ENCODE measurements at regions not wholly inside any gene's neighbourhood (a gene's known extent, or its start where the extent isn't known, plus 50 kb on each side); places are given as distances from the start of the nearest gene placed in this dataset.
A peak's percentile ranks its signal among the peaks of the same experiment; 100 is the strongest.

DNA sequence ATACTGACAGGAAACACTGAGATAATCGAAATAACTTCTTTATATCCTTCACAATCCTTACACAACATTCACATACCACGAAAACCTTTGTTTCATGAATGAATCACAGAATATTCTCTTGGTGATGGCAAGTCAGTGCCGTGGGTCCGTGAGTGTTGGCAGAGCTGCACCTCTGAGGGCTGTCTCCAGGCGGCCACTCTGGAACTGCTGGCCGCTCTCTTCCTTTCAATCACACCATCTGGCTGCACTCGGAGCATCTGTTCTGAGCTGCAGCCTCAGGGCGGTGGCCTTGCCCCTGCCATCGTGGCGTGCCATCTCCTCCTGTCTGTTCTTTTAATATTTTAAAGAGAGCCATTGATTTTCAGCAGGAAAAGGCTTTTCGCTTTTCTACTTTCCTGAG, 129.4 kb upstream of the AFDN start:
- H3K27ac ChIP-seq = no peak overlapping the region
- H3K9me3 ChIP-seq (ENCODE audit: low read depth) = no peaks in the 10 kb centered on the region
- H3K79me2 ChIP-seq = no peaks in the 10 kb centered on the region
- H3K27me3 ChIP-seq = no peaks in the 10 kb centered on the region
- no peaks in the 10 kb centered on the region for H3K36me3 ChIP-seq (replicated peaks; ENCODE audit: insufficient read depth, low read depth)
- TF ChIP-seq EZH2 (IDR thresholded peaks at IDR 0.05; ENCODE audit: borderline replicate concordance) = no peak
- TF ChIP-seq CTCF (IDR thresholded peaks at IDR 0.05; ENCODE audit: poor library complexity) = no peak
- TF ChIP-seq EZH2phosphoT487 (IDR thresholded peaks at IDR 0.05; ENCODE audit: low read depth, severe bottlenecking, unreplicated experiment) = no peak
- H2AFZ ChIP-seq = no peak overlapping the region
- no peaks in the 10 kb centered on the region for H4K20me1 ChIP-seq (ENCODE audit: insufficient read depth, poor library complexity, severe bottlenecking)
- DNase-seq (ENCODE audit: low spot score) = no peak
- no peak overlapping the region for H3K4me2 ChIP-seq
- H3K4me3 ChIP-seq = no peak overlapping the region
- peaks cover 15% of the 10 kb centered on the region for H3K4me1 ChIP-seq (ENCODE audit: insufficient read depth)
- 68% methylated on average over 11 of the region's 11 CpGs for WGBS (ENCODE audit: low lambda C conversion rate, missing lambda C conversion rate)
- H3K9me2 ChIP-seq (replicated peaks; ENCODE audit: insufficient read depth) = no peaks in the 10 kb centered on the region

DNA sequence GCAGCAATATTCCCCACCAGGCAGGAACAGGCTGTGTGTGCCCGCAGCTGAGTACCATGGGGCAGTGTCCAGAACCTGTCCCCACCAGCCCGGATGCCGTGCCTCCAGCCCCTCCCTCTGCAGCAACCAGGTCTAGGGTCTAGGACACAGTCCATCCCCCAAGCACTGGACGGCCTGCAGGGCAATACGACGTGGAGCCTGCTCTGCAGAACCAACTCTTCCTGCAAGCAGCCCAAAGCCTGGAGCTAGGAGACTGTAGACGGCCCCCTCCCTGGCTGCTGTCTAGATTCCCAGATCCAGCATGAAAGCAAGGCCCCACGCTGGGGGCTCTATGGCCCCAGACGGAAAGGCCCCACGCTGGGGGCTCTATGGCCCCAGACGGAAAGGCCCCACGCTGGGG, 128.2 kb upstream of the AFDN start:
- Histone ChIP-seq H3K4me2 (no peak overlapping the region), H3K27ac (no peak overlapping the region), H3K4me1 (ENCODE audit: insufficient read depth) (peaks cover 15% of the 10 kb centered on the region), H2AFZ (no peak overlapping the region), H3K9me2 (replicated peaks; ENCODE audit: insufficient read depth) (no peaks in the 10 kb centered on the region), H3K9me3 (ENCODE audit: low read depth) (no peaks in the 10 kb centered on the region), H4K20me1 (ENCODE audit: insufficient read depth, poor library complexity, severe bottlenecking) (no peaks in the 10 kb centered on the region), H3K4me3 (no peak overlapping the region), H3K36me3 (replicated peaks; ENCODE audit: insufficient read depth, low read depth) (no peaks in the 10 kb centered on the region), H3K79me2 (no peaks in the 10 kb centered on the region), H3K27me3 (no peaks in the 10 kb centered on the region)
- no peak for DNase-seq (ENCODE audit: low spot score)
- no peak for TF ChIP-seq CTCF (IDR thresholded peaks at IDR 0.05; ENCODE audit: poor library complexity)
- TF ChIP-seq EZH2 (IDR thresholded peaks at IDR 0.05; ENCODE audit: borderline replicate concordance) = no peak
- WGBS (ENCODE audit: low lambda C conversion rate, missing lambda C conversion rate) = 96% methylated on average over 12 of the region's 12 CpGs

DNA sequence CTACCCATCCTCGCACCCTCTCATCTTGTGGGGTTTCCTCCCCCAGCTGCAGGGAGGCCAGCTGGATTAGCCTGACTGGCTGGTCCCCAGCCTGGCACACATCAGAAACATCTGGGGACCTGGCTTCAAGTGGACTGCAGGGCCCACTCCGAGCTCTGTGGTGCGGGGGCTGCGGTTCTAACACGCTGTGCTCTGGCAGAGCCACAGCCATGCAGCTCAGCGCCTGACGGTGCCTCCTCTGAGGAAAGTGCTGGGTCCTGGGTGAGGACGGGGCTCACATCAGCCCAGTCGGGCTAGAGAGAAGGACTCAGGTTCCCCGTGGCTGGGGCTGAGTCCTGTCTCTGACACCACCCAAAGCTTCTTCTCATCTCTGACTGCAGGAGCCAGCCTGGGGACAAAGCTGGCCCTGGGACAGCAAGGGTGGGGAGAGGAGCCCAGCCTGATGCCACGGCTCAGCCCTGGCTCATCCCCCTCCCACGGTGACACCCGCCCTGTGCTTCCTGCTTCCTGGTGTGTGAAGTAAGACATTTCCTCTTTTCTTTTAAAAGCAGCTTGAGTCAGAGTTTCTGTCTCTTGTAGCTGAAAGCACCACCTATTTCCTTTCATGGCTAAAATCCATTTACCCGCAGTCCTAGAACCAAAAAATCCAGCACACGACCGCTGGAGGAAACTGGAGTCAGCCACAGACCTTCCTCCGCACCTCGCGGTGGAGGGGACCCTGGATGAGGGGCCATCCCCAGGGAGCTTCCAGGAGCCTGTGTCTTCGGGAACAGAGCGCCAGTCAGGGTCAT, 127.4 kb upstream of the AFDN start:
- peak overlapping the region; percentile 83 for H3K27ac ChIP-seq
- no peaks in the 10 kb centered on the region for H3K9me2 ChIP-seq (replicated peaks; ENCODE audit: insufficient read depth)
- H3K4me2 ChIP-seq = peak overlapping the region; percentile 54
- H2AFZ ChIP-seq = peak overlapping the region; percentile 36
- DNase-seq (ENCODE audit: low spot score) = peak; percentile 52
- no peak for TF ChIP-seq EZH2 (IDR thresholded peaks at IDR 0.05; ENCODE audit: borderline replicate concordance)
- TF ChIP-seq CTCF (IDR thresholded peaks at IDR 0.05; ENCODE audit: poor library complexity) = no peak
- TF ChIP-seq EZH2phosphoT487 (IDR thresholded peaks at IDR 0.05; ENCODE audit: low read depth, severe bottlenecking, unreplicated experiment) = no peak
- no peaks in the 10 kb centered on the region for H3K79me2 ChIP-seq
- H3K36me3 ChIP-seq (replicated peaks; ENCODE audit: insufficient read depth, low read depth) = no peaks in the 10 kb centered on the region
- H4K20me1 ChIP-seq (ENCODE audit: insufficient read depth, poor library complexity, severe bottlenecking) = no peaks in the 10 kb centered on the region
- no peak overlapping the region for H3K4me3 ChIP-seq
- 50% methylated on average over 21 of the region's 21 CpGs for WGBS (ENCODE audit: low lambda C conversion rate, missing lambda C conversion rate)
- no peaks in the 10 kb centered on the region for H3K27me3 ChIP-seq
- no peaks in the 10 kb centered on the region for H3K9me3 ChIP-seq (ENCODE audit: low read depth)
- H3K4me1 ChIP-seq (ENCODE audit: insufficient read depth) = peaks cover 15% of the 10 kb centered on the region

All from hepatocyte (in vitro differentiated cells).